Stomach (tissue), 8 donors: ENCODE measurements at regions not wholly inside any gene's neighbourhood (a gene's known extent, or its start where the extent isn't known, plus 50 kb on each side); places are given as distances from the start of the nearest gene placed in this dataset.

Experiments used
- DNase-seq, 2 donors: peaks; one replicate each; pipeline versions ENCODE4 v3.0.0 to v3.0.0-alpha.2; 2013 to 2019
- H3K27ac ChIP-seq, 5 donors: fragments of 200-600 bp in 4 of 5; sonication (generic) in 4 of 5; one replicate each; pipeline ENCODE4 v1.5.1; 2013 to 2019; ENCODE audit warnings: mild to moderate bottlenecking in 1 of 5, moderate library complexity in 1 of 5
- H3K27me3 ChIP-seq, 3 donors: fragments of 200-600 bp; sonication (generic); one replicate each; pipeline ENCODE4 v1.5.1; 2017 to 2019; ENCODE audit warnings: mixed run types in 1 of 3
- H3K36me3 ChIP-seq, 4 donors: fragments of 200-600 bp; sonication (generic); 1 replicate in 3 of 4; 2 replicates in 1 of 4; pipeline ENCODE4 v1.5.1; 2016 to 2019
- H3K4me1 ChIP-seq, 4 donors: fragments of 200-600 bp; sonication (generic); one replicate each; pipeline ENCODE4 v1.5.1; 2016 to 2019
- H3K4me3 ChIP-seq, 4 donors: fragments of 200-600 bp; sonication (generic) in 3 of 4; one replicate each; pipeline ENCODE4 v1.5.1; 2016 to 2019; ENCODE audit warnings: mild to moderate bottlenecking in 1 of 4
- H3K9me3 ChIP-seq, 4 donors: fragments of 200-600 bp; sonication (generic); one replicate each; pipeline ENCODE4 v1.5.1; 2016 to 2019
- EP300 ChIP-seq: sonication (generic); formaldehyde crosslinking; IDR thresholded peaks from one replicate; pipeline ENCODE4 v1.6.1; 2017; ENCODE audit warnings: antibody characterized with exemption
- POLR2A ChIP-seq, 4 donors: fragments of 450-650 bp; IDR thresholded peaks; one replicate each; pipeline ENCODE4 v1.6.1; 2016; ENCODE audit warnings: antibody characterized with exemption in 4 of 4, control low read depth in 2 of 4, mild to moderate bottlenecking in 1 of 4, moderate library complexity in 1 of 4
- POLR2AphosphoS5 ChIP-seq, 3 donors: sonication (generic); formaldehyde crosslinking; IDR thresholded peaks; one replicate each; pipeline ENCODE4 v1.6.1; 2016; ENCODE audit warnings: antibody characterized with exemption in 3 of 3
- WGBS, 5 donors: extraction: QIAGEN DNeasy Blood & Tissue Kit in 3 of 5; methylation state at CpG; one replicate each; pipeline versions ENCODE4 v1.1.5 to v1.1.7; 2013 to 2018; 5-methylcytosine and 5-hydroxymethylcytosine counted together
- intact Hi-C: fragments of 100-400 bp; cut with DNase I; formaldehyde crosslinking; loops from one replicate; pipeline ENCODE4 v1.15.1; 2023; ENCODE audit warnings: low total_unique reads
- TF ChIP-seq, protein P1 (sequence below), 7 experiments: fragments of 450-650 bp in 4 of 7; fragments of 200-600 bp in 3 of 7; sonication (generic) in 3 of 7; IDR thresholded peaks; one replicate each; pipeline ENCODE4 v1.5.1; 2016 to 2019; ENCODE audit warnings: antibody characterized with exemption in 7 of 7, control low read depth in 2 of 7, mild to moderate bottlenecking in 1 of 7
- donor health status: healthy with polysubstance abuse.
- donor health status: Bipolar disorder and iron deficiency.
- donor health status: healthy.

DNA sequence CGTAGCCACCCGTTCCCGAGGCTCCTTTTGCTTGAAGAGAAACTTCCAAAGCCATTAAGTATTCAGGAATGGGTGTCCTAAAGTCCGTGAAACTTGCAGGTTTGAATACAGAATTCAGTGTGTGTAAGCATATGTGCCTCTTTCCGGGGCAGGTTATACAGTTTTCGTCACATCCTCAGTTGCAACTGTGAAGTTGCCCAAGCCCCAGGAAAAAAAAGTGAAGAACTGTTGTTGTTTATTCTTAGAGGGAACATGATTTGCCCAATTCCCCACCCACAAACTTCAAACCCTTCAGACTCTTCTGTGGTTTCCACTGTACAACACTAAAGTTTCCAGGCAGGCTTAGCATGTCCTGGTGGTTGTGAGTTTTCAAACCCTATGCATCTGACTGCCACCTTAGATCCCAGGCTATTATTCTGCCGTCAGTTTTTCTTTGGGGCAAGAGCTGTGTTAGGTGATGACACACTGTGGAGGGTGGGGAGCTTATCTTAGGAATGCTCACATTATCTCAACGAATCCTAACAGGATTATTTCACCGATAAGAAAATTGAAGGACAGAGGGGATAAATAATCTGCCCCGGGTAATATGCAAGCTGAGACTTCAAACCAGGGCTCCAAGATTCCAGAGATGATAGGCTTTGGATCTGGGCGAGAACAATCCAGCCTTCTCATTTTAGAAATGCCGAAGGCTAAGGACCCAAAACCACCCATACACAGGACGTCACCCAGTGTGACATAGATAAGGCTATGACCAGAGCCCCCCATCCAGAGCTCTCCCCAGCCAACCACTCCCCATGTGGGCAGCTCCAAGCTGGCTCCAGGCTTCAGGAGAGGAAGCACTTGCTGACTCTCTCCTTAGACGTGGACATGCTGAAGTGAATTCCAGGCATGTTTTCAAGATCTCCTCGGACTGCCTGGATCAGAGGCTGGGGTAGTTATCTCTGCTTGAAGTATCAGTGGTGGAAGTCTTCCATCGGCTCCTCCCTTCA lies 81.7 kb upstream of the AFDN start:
- intact Hi-C loops: no loop called here
- no peak overlapping the region for H3K4me3 ChIP-seq
- H3K27me3 ChIP-seq: no peaks in the 10 kb centered on the region
- WGBS, 5 donors: 61 to 75% (median 66%) methylated on average over 16 of the region's 16 CpGs
- DNase-seq: peak in 1 of 2 donors; percentile 10
- peaks cover 4 to 18% (median 10%) of the 10 kb centered on the region in 4 donors for H3K4me1 ChIP-seq
- H3K9me3 ChIP-seq: peaks cover 0 to 4% (median 2%) of the 10 kb centered on the region in 4 donors
- no peaks in the 10 kb centered on the region for H3K36me3 ChIP-seq
- H3K27ac ChIP-seq: peak overlapping the region in 1 of 5 donors; percentile 64
- TF ChIP-seq, protein P1, sequence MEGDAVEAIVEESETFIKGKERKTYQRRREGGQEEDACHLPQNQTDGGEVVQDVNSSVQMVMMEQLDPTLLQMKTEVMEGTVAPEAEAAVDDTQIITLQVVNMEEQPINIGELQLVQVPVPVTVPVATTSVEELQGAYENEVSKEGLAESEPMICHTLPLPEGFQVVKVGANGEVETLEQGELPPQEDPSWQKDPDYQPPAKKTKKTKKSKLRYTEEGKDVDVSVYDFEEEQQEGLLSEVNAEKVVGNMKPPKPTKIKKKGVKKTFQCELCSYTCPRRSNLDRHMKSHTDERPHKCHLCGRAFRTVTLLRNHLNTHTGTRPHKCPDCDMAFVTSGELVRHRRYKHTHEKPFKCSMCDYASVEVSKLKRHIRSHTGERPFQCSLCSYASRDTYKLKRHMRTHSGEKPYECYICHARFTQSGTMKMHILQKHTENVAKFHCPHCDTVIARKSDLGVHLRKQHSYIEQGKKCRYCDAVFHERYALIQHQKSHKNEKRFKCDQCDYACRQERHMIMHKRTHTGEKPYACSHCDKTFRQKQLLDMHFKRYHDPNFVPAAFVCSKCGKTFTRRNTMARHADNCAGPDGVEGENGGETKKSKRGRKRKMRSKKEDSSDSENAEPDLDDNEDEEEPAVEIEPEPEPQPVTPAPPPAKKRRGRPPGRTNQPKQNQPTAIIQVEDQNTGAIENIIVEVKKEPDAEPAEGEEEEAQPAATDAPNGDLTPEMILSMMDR (IDR thresholded peaks at IDR 0.05): no peak
- TF ChIP-seq POLR2AphosphoS5 (IDR thresholded peaks at IDR 0.05): no peak
- TF ChIP-seq POLR2A (IDR thresholded peaks at IDR 0.05): no peak
- TF ChIP-seq EP300: no peak

DNA sequence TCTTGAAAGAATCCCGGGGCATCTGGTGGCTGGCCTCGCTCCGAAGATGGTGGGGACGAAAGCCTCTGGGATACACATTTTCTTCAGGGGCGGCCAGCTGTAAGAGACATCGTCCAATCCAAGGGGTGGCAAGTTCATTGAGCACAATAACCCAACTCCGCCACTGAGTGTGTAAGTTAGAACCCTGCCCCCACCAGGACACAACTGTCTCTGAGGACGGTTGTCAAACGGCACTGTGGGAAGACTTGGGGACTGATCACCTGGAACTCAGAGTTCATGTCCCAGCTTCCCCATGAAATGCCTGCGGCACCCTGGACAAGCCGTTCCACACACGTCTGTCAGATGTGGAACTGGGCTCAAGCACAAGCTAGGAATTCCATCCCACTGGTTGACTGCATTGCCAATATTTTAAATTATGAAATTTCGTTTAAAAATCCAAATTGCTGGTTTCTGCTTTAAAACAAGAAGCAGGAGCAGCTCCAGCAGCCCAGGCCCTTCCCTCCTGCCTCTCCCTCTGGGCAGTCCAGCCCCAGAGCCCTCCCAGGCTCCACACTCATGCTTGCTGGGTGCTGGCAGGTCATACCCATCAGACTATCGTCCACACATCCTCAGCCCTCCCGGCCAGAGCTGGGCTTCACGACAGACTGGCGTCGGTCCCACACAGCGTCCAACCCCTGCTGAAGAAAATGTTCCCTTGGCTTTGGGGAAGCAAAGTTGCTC lies 80.9 kb upstream of the AFDN start:
- H3K27ac ChIP-seq: peak overlapping the region in 1 of 5 donors; percentile 64
- intact Hi-C loops: no loop called here
- no peak overlapping the region for H3K4me3 ChIP-seq
- peaks cover 0 to 4% (median 2%) of the 10 kb centered on the region in 4 donors for H3K9me3 ChIP-seq
- H3K4me1 ChIP-seq: peaks cover 6 to 26% (median 15%) of the 10 kb centered on the region in 4 donors
- DNase-seq: peak in 1 of 2 donors; percentile 18
- no peaks in the 10 kb centered on the region for H3K27me3 ChIP-seq
- no peak for TF ChIP-seq EP300
- TF ChIP-seq, protein P1 (IDR thresholded peaks at IDR 0.05): no peak
- no peak for TF ChIP-seq POLR2AphosphoS5 (IDR thresholded peaks at IDR 0.05)
- no peak for TF ChIP-seq POLR2A (IDR thresholded peaks at IDR 0.05)
- H3K36me3 ChIP-seq: no peaks in the 10 kb centered on the region
- 74 to 88% (median 88%) methylated on average over 17 to 19 of the region's 19 CpGs for WGBS, 5 donors

DNA sequence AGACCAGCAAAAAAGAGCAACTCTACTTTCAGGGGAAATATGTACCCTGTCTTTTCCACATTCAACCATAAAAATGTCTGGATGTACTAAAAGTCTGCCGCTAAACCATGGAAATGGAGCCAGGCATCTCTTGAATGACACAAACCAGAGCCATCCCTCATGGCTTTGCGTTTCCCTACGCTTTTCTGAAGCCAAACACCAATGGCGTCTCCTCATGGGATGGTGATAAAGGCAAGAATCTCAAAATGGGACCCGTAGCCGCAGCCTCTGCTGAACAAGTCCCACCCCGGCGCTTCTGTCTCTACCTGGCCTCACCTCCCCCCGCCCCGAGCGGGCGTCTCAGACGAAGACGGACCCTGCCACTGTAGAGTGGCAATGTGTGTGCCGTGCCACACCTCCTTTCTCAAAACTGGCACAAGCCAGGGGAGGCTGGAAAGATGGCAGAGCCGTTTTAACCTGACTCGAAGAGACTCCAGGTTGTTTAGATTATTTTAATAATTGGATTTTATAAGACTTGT lies 80.3 kb upstream of the AFDN start:
- Histone ChIP-seq H3K4me1 (peaks cover 12 to 32% (median 20%) of the 10 kb centered on the region in 4 donors), H3K27ac (peak overlapping the region in 1 of 5 donors; percentile 64), H3K36me3 (no peaks in the 10 kb centered on the region), H3K27me3 (no peaks in the 10 kb centered on the region), H3K9me3 (peaks cover 0 to 4% (median 2%) of the 10 kb centered on the region in 4 donors), H3K4me3 (no peak overlapping the region)
- intact Hi-C loops: no loop called here
- WGBS, 5 donors: 84 to 90% (median 86%) methylated on average over 17 of the region's 17 CpGs
- DNase-seq: peak in 1 of 2 donors; percentile 23
- no peak for TF ChIP-seq EP300
- TF ChIP-seq, protein P1 (IDR thresholded peaks at IDR 0.05): no peak
- TF ChIP-seq POLR2A (IDR thresholded peaks at IDR 0.05): no peak
- TF ChIP-seq POLR2AphosphoS5 (IDR thresholded peaks at IDR 0.05): no peak

DNA sequence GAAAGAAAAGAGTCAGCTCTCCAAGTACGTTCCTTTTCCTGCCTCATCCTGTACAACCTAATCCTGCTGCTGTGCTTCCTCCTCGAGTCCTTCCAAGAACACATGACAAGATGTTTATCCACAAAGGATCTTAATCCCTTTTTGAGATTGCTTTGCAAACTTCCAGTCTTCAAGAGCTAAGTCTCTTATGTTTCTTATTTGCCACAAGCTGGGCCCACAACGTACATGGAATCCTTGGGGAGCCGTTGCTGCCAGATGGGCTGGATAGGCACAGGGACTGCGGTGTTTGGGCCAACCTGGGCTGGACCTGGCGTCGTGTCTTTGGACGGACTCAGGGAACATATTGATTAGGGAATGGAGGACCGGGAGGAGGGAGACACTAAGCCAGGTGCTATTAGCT lies 79.7 kb upstream of the AFDN start:
- H3K27ac ChIP-seq: no peak overlapping the region
- intact Hi-C loops: no loop called here
- no peaks in the 10 kb centered on the region for H3K36me3 ChIP-seq
- DNase-seq: peak in 1 of 2 donors; percentile 35
- no peaks in the 10 kb centered on the region for H3K27me3 ChIP-seq
- WGBS, 5 donors: 48 to 75% (median 63%) methylated on average over 9 of the region's 9 CpGs
- H3K4me3 ChIP-seq: no peak overlapping the region
- TF ChIP-seq, protein P1 (IDR thresholded peaks at IDR 0.05): no peak
- no peak for TF ChIP-seq POLR2A (IDR thresholded peaks at IDR 0.05)
- TF ChIP-seq POLR2AphosphoS5 (IDR thresholded peaks at IDR 0.05): no peak
- H3K4me1 ChIP-seq: peaks cover 11 to 34% (median 24%) of the 10 kb centered on the region in 4 donors
- peaks cover 0 to 4% (median 2%) of the 10 kb centered on the region in 4 donors for H3K9me3 ChIP-seq
